Smooth muscle cell (in vitro differentiated cells): ENCODE measurements at regions not wholly inside any gene's neighbourhood (a gene's known extent, or its start where the extent isn't known, plus 50 kb on each side); places are given as distances from the start of the nearest gene placed in this dataset.
"Not testable (repeated sequence)": the region's sequence is repeated elsewhere in the genome, so short reads cannot be mapped to it uniquely, and the experiment has no call there.

Experiments used
- DNase-seq: peaks from one replicate; lab custom pipeline; 2025; ENCODE audit not compliant: unreplicated experiment; lab: John Stamatoyannopoulos, UW
- H2AFZ ChIP-seq: fragments of 200-600 bp; sonication (generic); 2 replicates; pipeline ENCODE4 v1.6.0; 2016; ENCODE audit warnings: antibody characterized with exemption, low read depth, mild to moderate bottlenecking
- H3F3A ChIP-seq: fragments of 200-600 bp; sonication (generic); 2 replicates; pipeline ENCODE4 v1.6.0; 2017; ENCODE audit warnings: antibody characterized with exemption, low read depth
- H3K27ac ChIP-seq: fragments of 200-600 bp; sonication (generic); 2 replicates; pipeline ENCODE4 v1.5.1; 2016; ENCODE audit warnings: low read depth, mild to moderate bottlenecking
- H3K27me3 ChIP-seq: fragments of 200-600 bp; sonication (generic); 2 replicates; pipeline ENCODE4 v1.6.1; 2016; ENCODE audit warnings: low read depth, mild to moderate bottlenecking
- H3K36me3 ChIP-seq: fragments of 200-600 bp; sonication (generic); 2 replicates; pipeline ENCODE4 v1.5.1; 2016; ENCODE audit warnings: low read depth
- H3K4me1 ChIP-seq: fragments of 200-600 bp; sonication (generic); 2 replicates; pipeline ENCODE4 v1.5.1; 2016; ENCODE audit warnings: low read depth
- H3K4me2 ChIP-seq: fragments of 200-600 bp; sonication (generic); 2 replicates; pipeline ENCODE4 v1.6.0; 2016; ENCODE audit warnings: mild to moderate bottlenecking
- H3K4me3 ChIP-seq: fragments of 200-600 bp; sonication (generic); 2 replicates; pipeline ENCODE4 v1.5.1; 2016; ENCODE audit warnings: mild to moderate bottlenecking
- H3K79me2 ChIP-seq: fragments of 200-600 bp; sonication (generic); 2 replicates; pipeline ENCODE4 v1.6.0; 2016; ENCODE audit warnings: low read depth, mild to moderate bottlenecking
- H3K9ac ChIP-seq: fragments of 200-600 bp; sonication (generic); 2 replicates; pipeline ENCODE4 v1.6.0; 2016; ENCODE audit warnings: low read depth
- H3K9me3 ChIP-seq: fragments of 200-600 bp; sonication (generic); replicated peaks from 2 replicates; pipeline ENCODE4 v1.5.1; 2016; ENCODE audit warnings: low read depth
- H4K20me1 ChIP-seq: fragments of 200-600 bp; sonication (generic); 2 replicates; pipeline ENCODE4 v1.6.0; 2016; ENCODE audit warnings: low read depth
- CTCF ChIP-seq: fragments of 200-600 bp; sonication (generic); IDR thresholded peaks from 2 replicates; pipeline ENCODE4 v1.5.1; 2017; ENCODE audit warnings: borderline replicate concordance, mild to moderate bottlenecking, antibody characterized with exemption; ENCODE audit not compliant: insufficient read depth, poor library complexity, severe bottlenecking
- WGBS: methylation state at CpG from one replicate; pipeline ENCODE4 v1.1.7; 2016; ENCODE audit warnings: low lambda C conversion rate; 5-methylcytosine and 5-hydroxymethylcytosine counted together

- Histone ChIP-seq H3K36me3 (no peaks in the 10 kb centered on the region), H3K27ac (no peak overlapping the region), H3F3A (no peaks in the 10 kb centered on the region), H3K4me1 (no peaks in the 10 kb centered on the region), H3K4me2 (no peak overlapping the region), H4K20me1 (no peaks in the 10 kb centered on the region), H3K9me3 (no peaks in the 10 kb centered on the region), H3K9ac (no peak overlapping the region), H3K4me3 (no peak overlapping the region), H3K79me2 (no peaks in the 10 kb centered on the region), H3K27me3 (no peaks in the 10 kb centered on the region), H2AFZ (no peak overlapping the region)
- 98% methylated on average over 1 of the region's 1 CpG for WGBS
- no peak for TF ChIP-seq CTCF
- no peak for DNase-seq
Observed at GRCh38 chr1:173365341-173365740, 111.8 kb upstream of the PRDX6 start.

GRCh38 chr1:173367136-173367535 is 110.0 kb upstream of the PRDX6 start:
- Histone ChIP-seq H3K36me3 (no peaks in the 10 kb centered on the region), H4K20me1 (no peaks in the 10 kb centered on the region), H3K4me2 (no peak overlapping the region), H3K4me3 (no peak overlapping the region), H3K9me3 (no peaks in the 10 kb centered on the region), H3F3A (no peaks in the 10 kb centered on the region), H3K9ac (no peak overlapping the region), H2AFZ (no peak overlapping the region), H3K4me1 (no peaks in the 10 kb centered on the region), H3K27me3 (no peaks in the 10 kb centered on the region), H3K27ac (no peak overlapping the region), H3K79me2 (no peaks in the 10 kb centered on the region)
- TF ChIP-seq CTCF = no peak
- WGBS = 91% methylated on average over 6 of the region's 6 CpGs
- DNase-seq = no peak

GRCh38 chr1:173370586-173370985 is 106.5 kb upstream of the PRDX6 start:
- WGBS = 67% methylated on average over 3 of the region's 3 CpGs
- not testable (repeated sequence) for H3K4me3 ChIP-seq, H2AFZ ChIP-seq, H3K9me3 ChIP-seq, DNase-seq, H3K9ac ChIP-seq, H3K79me2 ChIP-seq, H4K20me1 ChIP-seq, H3K4me1 ChIP-seq, H3K4me2 ChIP-seq, H3K27me3 ChIP-seq, H3K27ac ChIP-seq, H3K36me3 ChIP-seq, H3F3A ChIP-seq

- H3K79me2 ChIP-seq, H2AFZ ChIP-seq, H4K20me1 ChIP-seq, H3K9me3 ChIP-seq, DNase-seq, H3K36me3 ChIP-seq, H3K27me3 ChIP-seq, H3K4me2 ChIP-seq, H3K27ac ChIP-seq, H3K4me3 ChIP-seq, H3K9ac ChIP-seq, H3K4me1 ChIP-seq, H3F3A ChIP-seq: not testable (repeated sequence)
- 100% methylated on average over 1 of the region's 1 CpG for whole genome bisulfite sequencing
Observed at GRCh38 chr1:173376065-173376464, 101.1 kb upstream of the PRDX6 start.

- peaks cover 4% of the 10 kb centered on the region for H3K9me3 ChIP-seq
- no peaks in the 10 kb centered on the region for H3K36me3 ChIP-seq
- no peak overlapping the region for H3K4me3 ChIP-seq
- no peak overlapping the region for H3K9ac ChIP-seq
- H4K20me1 ChIP-seq = no peaks in the 10 kb centered on the region
- TF ChIP-seq CTCF = no peak
- no peaks in the 10 kb centered on the region for H3K79me2 ChIP-seq
- no peak overlapping the region for H2AFZ ChIP-seq
- H3K4me2 ChIP-seq = no peak overlapping the region
- H3K4me1 ChIP-seq = no peaks in the 10 kb centered on the region
- H3K27me3 ChIP-seq = no peaks in the 10 kb centered on the region
- no peaks in the 10 kb centered on the region for H3F3A ChIP-seq
- WGBS = 92% methylated on average over 13 of the region's 13 CpGs
- no peak overlapping the region for H3K27ac ChIP-seq
- DNase-seq = no peak
Observed at GRCh38 chr1:173377266-173377665, 99.9 kb upstream of the PRDX6 start.
